ENCODE measurements at regions not wholly inside any gene's neighbourhood (a gene's known extent, or its start where the extent isn't known, plus 50 kb on each side); places are given as distances from the start of the nearest gene placed in this dataset.

- FAIRE-seq (peak; percentile 96), DNase-seq (ENCODE audit: low read depth in 1 of 2, low spot score in 2 of 2) (peak in 1 of 2 experiments; percentile 51)
- H3K4ac ChIP-seq (replicated peaks; ENCODE audit: insufficient read length, low read depth, low read length), result no peak overlapping the region
- no peak overlapping the region for H2BK20ac ChIP-seq (ENCODE audit: low read length)
- TF ChIP-seq RAD21 (IDR thresholded peaks at IDR 0.05 in 1 of 2, conservative IDR thresholded peaks at IDR 0.05 in 1 of 2; ENCODE audit: low read depth in 2 of 2, low read length in 2 of 2) (peak; percentile 77 to 83), NANOG (IDR thresholded peaks at IDR 0.05; ENCODE audit: insufficient read depth, low read depth, low read length, poor library complexity, severe bottlenecking) (no peak), CTCF (IDR thresholded peaks at IDR 0.05; ENCODE audit: control extremely low read depth in 1 of 3, insufficient read depth in 1 of 3, low read depth in 1 of 3, low read length in 3 of 3) (peak; percentile 28 to 68 (median 60))
- H3K56ac ChIP-seq (replicated peaks; ENCODE audit: insufficient read length, low read depth, low read length), result no peak overlapping the region
- no peaks in the 10 kb centered on the region for H3K9me3 ChIP-seq (ENCODE audit: insufficient read depth in 2 of 2, low read depth in 1 of 2, low read length in 1 of 2)
- H3K14ac ChIP-seq (ENCODE audit: insufficient read length), result no peak overlapping the region
- no peak overlapping the region for H3K23ac ChIP-seq (ENCODE audit: insufficient read length)
- H2AFZ ChIP-seq (ENCODE audit: low read length), result no peak overlapping the region
- ChIA-PET CTCF (ENCODE audit: partially characterized antibody) (interaction anchor here (0.7 to 2.9 kb wide), 12 partner anchors 12 to 295 kb away, joined by 3 to 11 read pairs (median 3); partner anchors contain the start of gene PRPS1), POLR2A (ENCODE audit: partially characterized antibody) (no interaction called here)
- H3K79me2 ChIP-seq (ENCODE audit: control insufficient read depth in 1 of 2, insufficient read depth in 2 of 2, low read length in 2 of 2), result no peaks in the 10 kb centered on the region
- no peak overlapping the region for H4K8ac ChIP-seq (ENCODE audit: extremely low read depth, insufficient read depth, low read length)
- no peak overlapping the region for H3K9ac ChIP-seq (replicated peaks in 1 of 4; ENCODE audit: extremely low read depth in 1 of 4, low read depth in 3 of 4, low read length in 3 of 4)
- WGBS, 2 experiments (ENCODE audit: extremely low coverage in 1 of 2, insufficient coverage in 1 of 2, insufficient read length in 1 of 2, insufficient replicate concordance in 2 of 2, low coverage in 1 of 2, low lambda C conversion rate in 2 of 2, missing lambda C conversion rate in 1 of 2), result 51% methylated on average over 6 of the region's 6 CpGs; no CpG with 5 or more reads in 1 of the 2 experiments
- H3K27ac ChIP-seq (ENCODE audit: low read depth, low read length), result no peak overlapping the region
- no peaks in the 10 kb centered on the region for H3K27me3 ChIP-seq (replicated peaks in 1 of 4; ENCODE audit: control insufficient read depth in 3 of 4, extremely low read depth in 1 of 4, insufficient read depth in 3 of 4, low read length in 3 of 4)
- H4K5ac ChIP-seq (ENCODE audit: insufficient read length, low read depth, low read length), result no peak overlapping the region
- H3K23me2 ChIP-seq (ENCODE audit: low read depth, low read length), result no peaks in the 10 kb centered on the region
- H2BK5ac ChIP-seq (ENCODE audit: low read depth, low read length), result no peak overlapping the region
- no peak overlapping the region for H3K4me3 ChIP-seq (ENCODE audit: extremely low read depth in 1 of 4, insufficient read depth in 2 of 4, low read depth in 3 of 4, low read length in 4 of 4)
- H2AK5ac ChIP-seq (ENCODE audit: low read depth, low read length), result no peak overlapping the region
- H4K20me1 ChIP-seq (replicated peaks in 1 of 2; ENCODE audit: control insufficient read depth in 1 of 2, insufficient read depth in 2 of 2, low read length in 2 of 2), result no peaks in the 10 kb centered on the region
- no peak overlapping the region for H2BK120ac ChIP-seq (replicated peaks; ENCODE audit: low read depth, low read length)
- no peaks in the 10 kb centered on the region for H3K4me1 ChIP-seq (replicated peaks in 1 of 4; ENCODE audit: control insufficient read depth in 3 of 4, insufficient read depth in 4 of 4, low read length in 3 of 4)
- no peak overlapping the region for H2BK12ac ChIP-seq (ENCODE audit: low read depth, low read length)
- H3K4me2 ChIP-seq (ENCODE audit: insufficient read depth in 1 of 2, low read depth in 2 of 2, low read length in 2 of 2), result no peak overlapping the region
- H2BK15ac ChIP-seq (ENCODE audit: low read length), result no peak overlapping the region
- no peak overlapping the region for H4K91ac ChIP-seq (replicated peaks; ENCODE audit: insufficient read length, low read length)
- H3K36me3 ChIP-seq (ENCODE audit: control insufficient read depth in 2 of 4, insufficient read depth in 4 of 4, low read length in 3 of 4), result no peaks in the 10 kb centered on the region
- no peak overlapping the region for H3K18ac ChIP-seq (ENCODE audit: extremely low read depth, low read length)
- no peaks in the 10 kb centered on the region for H3K79me1 ChIP-seq (ENCODE audit: low read depth, low read length)
Measured at GRCh38 chrX:107537815-107538214, 88.4 kb downstream of the FRMPD3 start.

Data from H1 (cell line).